GM19025 (cell line): ENCODE measurements at regions not wholly inside any gene's neighbourhood (a gene's known extent, or its start where the extent isn't known, plus 50 kb on each side); places are given as distances from the start of the nearest gene placed in this dataset.

Experiments used
- ATAC-seq: cut with Tn5 transposase; IDR thresholded peaks from one replicate; pipeline ENCODE4 v1.9.1; 2021; ENCODE audit warnings: mild to moderate bottlenecking, low read depth, moderate library complexity; ENCODE audit not compliant: unreplicated experiment

DNA sequence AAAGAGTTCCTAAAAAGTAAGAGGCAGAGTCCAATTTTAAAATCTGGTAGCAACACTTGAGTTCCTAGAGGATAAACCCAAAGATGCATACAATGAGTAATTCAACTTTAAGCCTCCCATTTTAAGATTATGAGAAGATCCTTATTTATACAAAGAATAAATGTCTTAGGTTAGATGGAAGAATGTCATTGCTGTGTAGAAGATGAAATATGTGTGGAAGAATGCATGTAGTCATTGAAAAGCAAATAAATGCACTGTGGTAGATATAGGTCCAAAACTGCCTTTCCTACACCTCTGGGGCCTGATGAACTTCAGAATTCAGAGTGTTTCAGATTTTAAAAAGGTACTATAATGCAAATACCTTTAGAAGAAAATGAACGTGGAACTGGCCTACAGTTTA is 58.7 kb upstream of the LRP1B start:
- no peak for ATAC-seq

GRCh38 chr2:142188562-142188961 is 57.7 kb upstream of the LRP1B start:
- no peak for ATAC-seq

- ATAC-seq: no peak
These were observed 50.2 kb upstream of the LRP1B start for GRCh38 chr2:142180820-142181533.
